ENCODE measurements at regions not wholly inside any gene's neighbourhood (a gene's known extent, or its start where the extent isn't known, plus 50 kb on each side); places are given as distances from the start of the nearest gene placed in this dataset.

GRCh38 chr1:34270181-34270580 lies 93.5 kb downstream of the C1orf94 start:
- H3K36me3 ChIP-seq (ENCODE audit: control insufficient read depth in 2 of 2, insufficient read depth in 1 of 2, low read length in 2 of 2), result no peaks in the 10 kb centered on the region
- TF ChIP-seq ZNF18 (tag by site-specific recombination; IDR thresholded peaks at IDR 0.05) (no peak), ZNF48 (tag by site-specific recombination; IDR thresholded peaks at IDR 0.05) (no peak), ZNF768 (tag by site-specific recombination; IDR thresholded peaks at IDR 0.05) (no peak), ZNF311 (tag by site-specific recombination; IDR thresholded peaks at IDR 0.05; ENCODE audit: borderline replicate concordance) (no peak), ZNF555 (tag by site-specific recombination; conservative IDR thresholded peaks at IDR 0.05) (no peak), ZNF785 (tag by site-specific recombination; IDR thresholded peaks at IDR 0.05) (no peak), ZNF670 (tag by site-specific recombination; IDR thresholded peaks at IDR 0.05; ENCODE audit: low read depth) (no peak), ZNF76 (tag by site-specific recombination; IDR thresholded peaks at IDR 0.05; ENCODE audit: borderline replicate concordance, low read depth) (no peak), ZNF837 (tag by site-specific recombination; IDR thresholded peaks at IDR 0.05) (no peak), ZNF585B (tag by site-specific recombination; IDR thresholded peaks at IDR 0.05) (no peak), MEIS1 (CRISPR knock-in tag; IDR thresholded peaks at IDR 0.05; ENCODE audit: borderline replicate concordance) (no peak), ZNF416 (tag by site-specific recombination; IDR thresholded peaks at IDR 0.05) (no peak), TCF7L2 (IDR thresholded peaks at IDR 0.05; ENCODE audit: borderline replicate concordance, low read depth, low read length) (no peak), ZEB2 (tag by site-specific recombination; IDR thresholded peaks at IDR 0.05) (no peak), ZNF121 (tag by site-specific recombination; IDR thresholded peaks at IDR 0.05) (no peak), ZNF548 (tag by site-specific recombination; IDR thresholded peaks at IDR 0.05) (no peak)
- TF ChIP-seq, protein P1, sequence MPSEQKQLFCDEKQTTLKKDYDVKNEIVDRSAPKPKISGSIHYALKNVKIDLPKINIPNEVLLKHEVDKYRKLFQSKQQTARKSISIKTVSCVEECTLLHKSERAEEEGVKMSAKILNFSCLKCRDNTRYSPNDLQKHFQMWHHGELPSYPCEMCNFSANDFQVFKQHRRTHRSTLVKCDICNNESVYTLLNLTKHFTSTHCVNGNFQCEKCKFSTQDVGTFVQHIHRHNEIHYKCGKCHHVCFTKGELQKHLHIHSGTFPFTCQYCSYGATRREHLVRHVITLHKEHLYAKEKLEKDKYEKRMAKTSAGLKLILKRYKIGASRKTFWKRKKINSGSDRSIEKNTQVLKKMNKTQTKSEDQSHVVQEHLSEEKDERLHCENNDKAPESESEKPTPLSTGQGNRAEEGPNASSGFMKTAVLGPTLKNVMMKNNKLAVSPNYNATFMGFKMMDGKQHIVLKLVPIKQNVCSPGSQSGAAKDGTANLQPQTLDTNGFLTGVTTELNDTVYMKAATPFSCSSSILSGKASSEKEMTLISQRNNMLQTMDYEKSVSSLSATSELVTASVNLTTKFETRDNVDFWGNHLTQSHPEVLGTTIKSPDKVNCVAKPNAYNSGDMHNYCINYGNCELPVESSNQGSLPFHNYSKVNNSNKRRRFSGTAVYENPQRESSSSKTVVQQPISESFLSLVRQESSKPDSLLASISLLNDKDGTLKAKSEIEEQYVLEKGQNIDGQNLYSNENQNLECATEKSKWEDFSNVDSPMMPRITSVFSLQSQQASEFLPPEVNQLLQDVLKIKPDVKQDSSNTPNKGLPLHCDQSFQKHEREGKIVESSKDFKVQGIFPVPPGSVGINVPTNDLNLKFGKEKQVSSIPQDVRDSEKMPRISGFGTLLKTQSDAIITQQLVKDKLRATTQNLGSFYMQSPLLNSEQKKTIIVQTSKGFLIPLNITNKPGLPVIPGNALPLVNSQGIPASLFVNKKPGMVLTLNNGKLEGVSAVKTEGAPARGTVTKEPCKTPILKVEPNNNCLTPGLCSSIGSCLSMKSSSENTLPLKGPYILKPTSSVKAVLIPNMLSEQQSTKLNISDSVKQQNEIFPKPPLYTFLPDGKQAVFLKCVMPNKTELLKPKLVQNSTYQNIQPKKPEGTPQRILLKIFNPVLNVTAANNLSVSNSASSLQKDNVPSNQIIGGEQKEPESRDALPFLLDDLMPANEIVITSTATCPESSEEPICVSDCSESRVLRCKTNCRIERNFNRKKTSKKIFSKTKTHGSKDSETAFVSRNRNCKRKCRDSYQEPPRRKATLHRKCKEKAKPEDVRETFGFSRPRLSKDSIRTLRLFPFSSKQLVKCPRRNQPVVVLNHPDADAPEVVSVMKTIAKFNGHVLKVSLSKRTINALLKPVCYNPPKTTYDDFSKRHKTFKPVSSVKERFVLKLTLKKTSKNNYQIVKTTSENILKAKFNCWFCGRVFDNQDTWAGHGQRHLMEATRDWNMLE (tag by site-specific recombination; conservative IDR thresholded peaks at IDR 0.05; ENCODE audit: low read depth), result no peak
- TF ChIP-seq, protein P2, sequence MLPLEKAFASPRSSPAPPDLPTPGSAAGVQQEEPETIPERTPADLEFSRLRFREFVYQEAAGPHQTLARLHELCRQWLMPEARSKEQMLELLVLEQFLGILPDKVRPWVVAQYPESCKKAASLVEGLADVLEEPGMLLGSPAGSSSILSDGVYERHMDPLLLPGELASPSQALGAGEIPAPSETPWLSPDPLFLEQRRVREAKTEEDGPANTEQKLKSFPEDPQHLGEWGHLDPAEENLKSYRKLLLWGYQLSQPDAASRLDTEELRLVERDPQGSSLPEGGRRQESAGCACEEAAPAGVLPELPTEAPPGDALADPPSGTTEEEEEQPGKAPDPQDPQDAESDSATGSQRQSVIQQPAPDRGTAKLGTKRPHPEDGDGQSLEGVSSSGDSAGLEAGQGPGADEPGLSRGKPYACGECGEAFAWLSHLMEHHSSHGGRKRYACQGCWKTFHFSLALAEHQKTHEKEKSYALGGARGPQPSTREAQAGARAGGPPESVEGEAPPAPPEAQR (tag by site-specific recombination; IDR thresholded peaks at IDR 0.05), result no peak
- TF ChIP-seq, protein P3, sequence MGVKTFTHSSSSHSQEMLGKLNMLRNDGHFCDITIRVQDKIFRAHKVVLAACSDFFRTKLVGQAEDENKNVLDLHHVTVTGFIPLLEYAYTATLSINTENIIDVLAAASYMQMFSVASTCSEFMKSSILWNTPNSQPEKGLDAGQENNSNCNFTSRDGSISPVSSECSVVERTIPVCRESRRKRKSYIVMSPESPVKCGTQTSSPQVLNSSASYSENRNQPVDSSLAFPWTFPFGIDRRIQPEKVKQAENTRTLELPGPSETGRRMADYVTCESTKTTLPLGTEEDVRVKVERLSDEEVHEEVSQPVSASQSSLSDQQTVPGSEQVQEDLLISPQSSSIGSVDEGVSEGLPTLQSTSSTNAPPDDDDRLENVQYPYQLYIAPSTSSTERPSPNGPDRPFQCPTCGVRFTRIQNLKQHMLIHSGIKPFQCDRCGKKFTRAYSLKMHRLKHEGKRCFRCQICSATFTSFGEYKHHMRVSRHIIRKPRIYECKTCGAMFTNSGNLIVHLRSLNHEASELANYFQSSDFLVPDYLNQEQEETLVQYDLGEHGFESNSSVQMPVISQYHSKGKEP (tag by site-specific recombination; IDR thresholded peaks at IDR 0.05), result no peak
- H3K4me1 ChIP-seq (ENCODE audit: control insufficient read depth, insufficient read depth, low read length), result peaks cover 13% of the 10 kb centered on the region
- H3K9me3 ChIP-seq (ENCODE audit: control insufficient read depth, insufficient read depth, low read depth, low read length), result no peaks in the 10 kb centered on the region
- CTCF ChIA-PET, result no interaction called here
- H3K27ac ChIP-seq (ENCODE audit: extremely low read depth, low read depth, low read length), result no peak overlapping the region
- H3K4me3 ChIP-seq (ENCODE audit: low read depth, low read length), result no peak overlapping the region
- POLR2A ChIA-PET, result no interaction called here
